OCI-LY7 (cell line): ENCODE measurements at regions not wholly inside any gene's neighbourhood (a gene's known extent, or its start where the extent isn't known, plus 50 kb on each side); places are given as distances from the start of the nearest gene placed in this dataset.
"Not testable (repeated sequence)": the region's sequence is repeated elsewhere in the genome, so short reads cannot be mapped to it uniquely, and the experiment has no call there.

Experiments
- BruUV-seq: library from RNA; stranded (reverse); fragments of 400-500 nt; replicated peaks from 2 replicates; lab custom pipeline; 2021; lab: Mats Ljungman, UMichigan
- CTCF ChIA-PET: fragments of 300-600 bp; sonication (Branson Sonifier 250); formaldehyde crosslinking; loops from one replicate; lab custom pipeline; 2022; ENCODE audit warnings: antibody characterized with exemption; ENCODE audit not compliant: unreplicated experiment; lab: Charles Lee
- POLR2A ChIA-PET: fragments of 300-600 bp; sonication (Branson Sonifier 250); formaldehyde crosslinking; loops from one replicate; lab custom pipeline; 2022; ENCODE audit warnings: antibody characterized with exemption; lab: Charles Lee
- DNase-seq: peaks from one replicate; pipeline ENCODE4 v3.0.0-alpha.2; 2015; ENCODE audit warnings: low spot score
- H2AFZ ChIP-seq: fragments of 200-600 bp; sonication (generic), shearing (Covaris generic); 2 replicates; pipeline ENCODE4 v1.6.1; 2014; ENCODE audit warnings: mild to moderate bottlenecking, antibody characterized with exemption, low read length, moderate library complexity
- H3K27ac ChIP-seq: fragments of 200-600 bp; sonication (generic); 2 replicates; pipeline ENCODE4 v1.5.1; 2014; ENCODE audit warnings: mixed run types, low read depth, mild to moderate bottlenecking, moderate library complexity, low read length, inconsistent platforms; ENCODE audit not compliant: poor library complexity, severe bottlenecking
- H3K36me3 ChIP-seq: fragments of 200-600 bp; sonication (generic); 2 replicates; pipeline ENCODE4 v1.6.1; 2014; ENCODE audit warnings: mild to moderate bottlenecking, antibody characterized with exemption, low read length, moderate library complexity, mixed read lengths; ENCODE audit not compliant: insufficient read depth
- H3K4me1 ChIP-seq: fragments of 200-600 bp; sonication (generic); 2 replicates; pipeline ENCODE4 v1.5.1; 2014; ENCODE audit warnings: mild to moderate bottlenecking, low read length; ENCODE audit not compliant: insufficient read depth, poor library complexity, severe bottlenecking
- H3K4me2 ChIP-seq: fragments of 200-600 bp; sonication (generic); 2 replicates; pipeline ENCODE4 v1.6.1; 2014; ENCODE audit warnings: mild to moderate bottlenecking, low read length
- H3K4me3 ChIP-seq: fragments of 200-600 bp; sonication (generic); 2 replicates; pipeline ENCODE4 v1.5.1; 2014; ENCODE audit warnings: mild to moderate bottlenecking, low read depth, low read length; ENCODE audit not compliant: poor library complexity, severe bottlenecking
- H3K79me2 ChIP-seq: fragments of 200-600 bp; sonication (generic); 2 replicates; pipeline ENCODE4 v1.6.1; 2016; ENCODE audit warnings: low read depth, mild to moderate bottlenecking, low read length, moderate library complexity, mixed read lengths; ENCODE audit not compliant: insufficient read depth
- H3K9me2 ChIP-seq: fragments of 200-600 bp; sonication (generic); 2 replicates; pipeline ENCODE4 v1.6.1; 2016; ENCODE audit warnings: mild to moderate bottlenecking, low read length, mixed read lengths; ENCODE audit not compliant: insufficient read depth
- H3K9me3 ChIP-seq: fragments of 200-600 bp; sonication (generic); 2 replicates; pipeline ENCODE4 v1.6.1; 2014; ENCODE audit warnings: mild to moderate bottlenecking, mixed run types, low read length, mixed read lengths
- H4K20me1 ChIP-seq: fragments of 200-600 bp; sonication (generic); 2 replicates; pipeline ENCODE4 v1.6.1; 2014; ENCODE audit warnings: mild to moderate bottlenecking, antibody characterized with exemption, low read length, moderate library complexity, mixed read lengths; ENCODE audit not compliant: insufficient read depth
- CTCF ChIP-seq: fragments of 200-600 bp; sonication (generic); conservative IDR thresholded peaks from 2 replicates; pipeline ENCODE4 v1.5.1; 2014; ENCODE audit warnings: mild to moderate bottlenecking, antibody characterized with exemption, low read length, moderate library complexity, mixed read lengths
- EZH2phosphoT487 ChIP-seq: fragments of 200-600 bp; sonication (generic); IDR thresholded peaks from 2 replicates; pipeline ENCODE4 v1.6.1; 2018; ENCODE audit warnings: low read depth, borderline replicate concordance, mild to moderate bottlenecking, mixed run types, antibody characterized with exemption, low read length, moderate library complexity, mixed read lengths
- intact Hi-C: fragments of 100-400 bp; cut with micrococcal nuclease; formaldehyde crosslinking; loops from one replicate; pipeline ENCODE4 v1.10.0; 2022; ENCODE audit not compliant: unreplicated experiment

GRCh38 chr14:97806891-97807290, 1009.7 kb downstream of the VRK1 start:
- ChIA-PET POLR2A (interaction anchor here (0.6 kb wide), 1 partner anchor 15 kb away, joined by 3 read pairs; no protein-coding TSS in a partner anchor), CTCF (no interaction called here)
- Histone ChIP-seq H2AFZ (no peak overlapping the region), H3K9me3 (no peaks in the 10 kb centered on the region), H3K27ac (no peak overlapping the region), H3K4me3 (no peak overlapping the region), H3K79me2 (no peaks in the 10 kb centered on the region), H3K36me3 (no peaks in the 10 kb centered on the region), H3K4me1 (no peaks in the 10 kb centered on the region), H3K4me2 (no peak overlapping the region), H4K20me1 (no peaks in the 10 kb centered on the region), H3K9me2 (no peaks in the 10 kb centered on the region)
- DNase-seq = no peak
- intact Hi-C loops = no loop called here
- TF ChIP-seq CTCF (no peak), EZH2phosphoT487 (no peak)
- no TSS peak for BruUV-seq

- H2AFZ ChIP-seq, H3K9me3 ChIP-seq, H3K4me2 ChIP-seq, POLR2A ChIA-PET, H3K36me3 ChIP-seq, H3K9me2 ChIP-seq, intact Hi-C loops, CTCF ChIA-PET, H3K4me1 ChIP-seq, H3K27ac ChIP-seq, BruUV-seq, H3K79me2 ChIP-seq, H4K20me1 ChIP-seq, DNase-seq, H3K4me3 ChIP-seq: not testable (repeated sequence)
Observed at GRCh38 chr14:97808541-97808940, 1011.4 kb downstream of the VRK1 start.

GRCh38 chr14:97813556-97813955, 1016.4 kb downstream of the VRK1 start:
- CTCF ChIA-PET = no interaction called here
- Histone ChIP-seq H2AFZ (no peak overlapping the region), H3K27ac (no peak overlapping the region), H3K9me2 (no peaks in the 10 kb centered on the region), H3K79me2 (no peaks in the 10 kb centered on the region), H3K4me3 (no peak overlapping the region), H3K36me3 (no peaks in the 10 kb centered on the region), H3K4me1 (no peaks in the 10 kb centered on the region), H3K9me3 (no peaks in the 10 kb centered on the region), H3K4me2 (no peak overlapping the region), H4K20me1 (no peaks in the 10 kb centered on the region)
- intact Hi-C loops = no loop called here
- TF ChIP-seq CTCF (no peak), EZH2phosphoT487 (no peak)
- POLR2A ChIA-PET = no interaction called here
- no TSS peak for BruUV-seq
- DNase-seq = no peak
